GM21576 (cell line): ENCODE measurements at regions not wholly inside any gene's neighbourhood (a gene's known extent, or its start where the extent isn't known, plus 50 kb on each side); places are given as distances from the start of the nearest gene placed in this dataset.

Source experiments
- ATAC-seq: cut with Tn5 transposase; IDR thresholded peaks from one replicate; pipeline ENCODE4 v1.9.1; 2021; ENCODE audit warnings: mild to moderate bottlenecking, moderate library complexity; ENCODE audit not compliant: unreplicated experiment

GRCh38 chr20:39152126-39152525 lies 190.0 kb downstream of the DHX35 start:
- ATAC-seq: no peak

DNA sequence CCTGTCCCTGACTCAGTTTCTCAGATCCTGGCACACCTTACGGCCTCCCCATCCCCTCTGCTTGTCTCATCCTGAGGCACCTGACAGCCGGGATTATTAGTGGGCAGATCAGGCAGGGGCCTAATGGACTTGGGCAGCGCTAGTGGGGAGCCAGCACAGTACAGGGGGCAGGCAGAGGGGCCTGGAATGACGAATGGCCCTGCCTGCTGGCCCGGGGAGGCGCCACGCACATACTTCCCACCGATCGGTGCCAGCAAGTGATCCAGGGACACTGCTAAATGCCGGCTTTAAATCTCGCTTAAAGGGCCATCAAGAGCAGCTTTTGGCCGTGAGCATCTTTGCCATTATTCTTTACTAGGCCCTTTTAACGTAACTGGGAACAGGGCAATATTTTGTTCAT lies 188.4 kb downstream of the DHX35 start:
- no peak for ATAC-seq

GRCh38 chr20:39146394-39146793 lies 184.2 kb downstream of the DHX35 start:
- ATAC-seq: no peak

DNA sequence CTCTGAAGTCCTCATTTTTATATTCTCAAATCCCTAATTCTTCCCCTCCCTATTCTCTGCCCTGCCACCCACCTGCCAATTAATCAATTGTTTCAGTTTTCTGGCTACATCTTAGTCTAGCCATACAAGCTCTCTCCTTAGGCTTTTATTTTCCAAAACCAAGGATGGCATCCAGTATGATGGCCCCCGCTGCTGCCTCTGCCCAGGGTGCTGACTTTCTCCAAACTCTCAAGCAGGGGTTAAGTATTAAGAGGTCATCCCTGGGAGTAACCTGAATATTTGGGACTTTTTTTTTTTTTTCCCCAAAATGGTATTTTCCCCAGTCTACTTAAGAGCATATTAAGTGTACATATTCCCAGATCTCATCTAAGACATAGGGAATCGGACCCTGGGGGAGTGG lies 183.8 kb downstream of the DHX35 start:
- ATAC-seq: no peak

DNA sequence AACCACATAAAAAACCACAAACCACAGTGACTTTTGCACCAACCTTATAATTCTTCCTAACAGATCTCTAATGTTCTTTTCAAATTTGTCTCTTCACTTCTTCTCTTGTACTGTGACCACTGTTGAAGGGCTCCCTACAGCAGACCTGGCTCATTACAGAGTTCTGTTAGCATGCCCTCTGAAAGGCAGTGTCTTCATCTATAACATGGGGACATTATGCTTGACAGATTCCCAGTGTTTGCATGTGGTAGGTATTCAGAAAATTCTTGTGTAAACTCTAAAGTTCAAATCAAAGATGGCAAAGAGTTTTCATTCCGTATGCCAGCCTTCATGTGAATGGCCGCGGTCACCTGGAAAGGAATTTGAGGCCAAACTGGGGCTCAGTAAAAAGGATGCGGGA lies 182.6 kb downstream of the DHX35 start:
- no peak for ATAC-seq

DNA sequence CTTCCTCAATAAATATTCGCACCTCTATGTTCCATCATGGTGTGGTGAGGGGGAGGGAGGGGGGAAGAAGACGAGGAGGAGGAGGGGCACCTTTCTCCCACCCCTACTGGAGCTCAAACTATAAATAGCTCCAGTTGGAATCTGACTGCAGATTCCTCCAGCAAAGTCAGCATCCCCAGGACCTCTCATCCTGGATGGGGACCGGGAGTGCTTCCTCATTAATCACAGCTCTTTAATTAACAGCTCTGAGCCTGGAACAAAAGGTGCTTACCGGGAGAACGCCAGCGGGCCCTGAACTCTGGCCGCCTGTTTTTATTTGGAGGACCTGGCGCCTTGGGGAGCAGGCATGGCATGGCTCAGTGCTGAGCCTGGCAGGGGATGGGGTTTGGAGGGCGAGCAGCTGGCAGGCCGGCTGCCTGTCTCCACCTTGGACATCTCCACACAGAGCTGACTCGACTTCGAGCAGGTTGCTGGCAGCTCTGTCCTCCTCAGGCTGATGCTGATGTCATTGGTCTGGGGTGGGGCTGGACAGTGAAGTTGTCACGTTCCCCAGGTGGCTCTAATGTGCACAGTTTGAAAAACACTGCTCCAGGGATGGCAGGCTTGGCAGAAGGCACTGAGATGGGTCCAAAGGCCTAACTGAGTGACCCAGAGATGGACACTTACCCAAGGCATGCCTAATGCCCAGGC lies 180.4 kb downstream of the DHX35 start:
- no peak for ATAC-seq

GRCh38 chr20:39137299-39137698 lies 175.2 kb downstream of the DHX35 start:
- no peak for ATAC-seq

GRCh38 chr20:39136798-39137197 lies 174.7 kb downstream of the DHX35 start:
- no peak for ATAC-seq

DNA sequence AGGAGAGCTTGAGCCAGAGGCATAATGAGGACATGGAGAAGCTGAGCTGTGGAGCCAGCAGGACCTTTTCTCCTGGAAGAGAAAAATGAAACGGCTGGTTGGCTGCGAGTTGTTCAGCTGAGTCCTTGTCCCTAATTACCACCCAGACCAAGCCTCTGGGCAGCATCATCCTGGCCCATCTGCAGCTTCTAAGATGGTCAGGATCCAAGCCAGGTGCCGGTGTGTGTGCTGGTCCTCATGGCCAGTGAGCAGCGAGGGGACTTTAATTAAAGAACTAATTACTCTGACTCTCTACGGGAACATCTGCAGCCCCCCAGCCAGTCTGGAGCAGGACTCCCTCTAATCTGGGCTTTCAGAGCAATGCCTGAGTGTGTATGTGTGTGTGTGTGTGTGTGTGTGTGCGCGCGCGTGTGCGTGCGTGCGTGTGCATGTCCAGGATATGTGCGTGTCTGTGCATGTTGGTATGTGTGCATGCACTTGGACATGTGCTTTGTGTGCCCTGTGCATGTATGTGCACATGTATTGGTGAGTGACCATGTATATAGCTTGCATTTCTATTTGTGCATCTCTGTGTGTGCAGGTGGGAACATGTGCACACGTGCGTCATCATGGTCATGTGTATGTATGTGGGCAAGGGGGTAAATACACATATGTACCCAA lies 173.9 kb downstream of the DHX35 start:
- ATAC-seq: no peak

- no peak for ATAC-seq
Observed at GRCh38 chr20:39133201-39133600, 171.1 kb downstream of the DHX35 start.

DNA sequence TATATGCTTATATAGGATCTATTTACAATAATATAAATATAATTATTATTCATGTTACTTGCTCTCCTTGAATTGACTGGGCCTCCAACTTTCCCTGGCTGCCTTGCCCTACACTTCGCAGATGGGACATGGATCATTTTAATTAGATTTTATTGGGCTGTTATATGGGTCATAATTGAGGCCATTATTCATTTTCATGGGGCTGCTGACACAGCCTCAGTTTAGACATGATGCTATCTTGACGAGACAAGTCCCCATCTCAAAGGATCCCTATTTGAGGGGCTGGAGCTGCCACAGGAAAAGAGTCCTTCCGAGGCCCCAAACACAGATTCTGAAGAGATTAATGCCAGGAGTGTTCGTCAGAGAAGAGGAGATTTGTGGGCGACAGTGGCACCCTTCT lies 170.4 kb downstream of the DHX35 start:
- ATAC-seq: no peak

GRCh38 chr20:39132093-39132492 lies 169.9 kb downstream of the DHX35 start:
- no peak for ATAC-seq

DNA sequence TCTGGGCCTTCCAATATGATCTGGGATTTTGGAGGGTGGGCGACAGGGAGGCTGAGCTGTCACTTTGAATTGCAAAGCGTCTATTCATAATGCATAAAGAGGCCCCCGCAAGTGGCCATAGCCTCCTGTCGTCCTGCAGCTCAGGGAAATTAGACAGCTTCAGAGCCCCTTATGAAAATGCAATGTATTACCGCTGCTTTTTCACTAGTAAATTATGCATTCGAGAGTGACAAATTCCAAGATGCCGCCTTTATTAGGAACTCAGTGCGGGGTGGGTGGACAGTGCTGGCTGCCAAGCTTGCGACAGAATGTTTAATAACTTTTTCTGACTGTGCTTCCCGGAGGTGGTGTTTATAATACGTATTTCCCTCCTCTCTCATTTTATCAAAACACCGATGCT lies 168.5 kb downstream of the DHX35 start:
- ATAC-seq: no peak

DNA sequence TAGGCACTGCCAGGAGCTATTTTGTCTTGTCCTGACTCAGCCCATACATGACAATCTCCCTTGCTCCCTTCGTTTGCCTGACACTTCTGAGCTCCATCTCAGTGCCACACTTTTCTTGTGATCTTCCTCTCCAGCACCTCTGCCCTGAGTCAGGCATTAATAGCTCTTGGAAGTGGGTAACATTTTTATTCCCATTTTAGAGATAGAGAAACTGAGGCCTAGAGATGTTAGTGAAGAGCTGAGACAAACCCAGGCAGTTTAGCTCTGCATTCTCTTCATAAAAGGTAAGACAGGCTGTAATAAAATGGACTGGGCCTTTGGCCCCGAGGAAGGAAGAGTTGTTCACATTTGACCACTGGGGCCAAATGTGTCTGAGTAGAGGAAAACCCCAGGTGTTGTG lies 167.4 kb downstream of the DHX35 start:
- no peak for ATAC-seq

- ATAC-seq: no peak
Observed at GRCh38 chr20:39124064-39124463, 161.9 kb downstream of the DHX35 start.

GRCh38 chr20:39123185-39123557 lies 161.0 kb downstream of the DHX35 start:
- ATAC-seq: no peak

GRCh38 chr20:39117491-39117890 lies 155.3 kb downstream of the DHX35 start:
- ATAC-seq: no peak

DNA sequence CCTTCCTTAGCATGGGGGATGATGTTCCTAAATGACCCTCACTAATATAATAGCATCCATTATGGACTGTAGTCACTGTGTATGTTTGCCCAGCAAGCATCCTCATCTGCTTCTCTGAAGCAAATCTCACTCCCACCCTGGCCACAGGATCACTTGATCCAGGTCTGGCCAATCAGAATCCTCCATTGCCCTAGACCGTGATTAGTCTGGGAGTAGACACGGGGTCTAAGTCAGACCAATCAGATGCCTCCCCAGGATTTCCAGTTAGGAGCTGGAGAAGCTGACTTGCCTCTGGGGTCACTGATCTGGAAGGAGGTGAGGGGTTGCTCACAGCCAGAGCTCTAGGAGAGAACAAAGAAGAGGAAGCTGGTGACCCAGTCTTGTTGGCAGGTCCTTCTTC lies 153.9 kb downstream of the DHX35 start:
- ATAC-seq: no peak

- ATAC-seq: no peak
Observed at GRCh38 chr20:39112178-39112743, 150.1 kb downstream of the DHX35 start.

DNA sequence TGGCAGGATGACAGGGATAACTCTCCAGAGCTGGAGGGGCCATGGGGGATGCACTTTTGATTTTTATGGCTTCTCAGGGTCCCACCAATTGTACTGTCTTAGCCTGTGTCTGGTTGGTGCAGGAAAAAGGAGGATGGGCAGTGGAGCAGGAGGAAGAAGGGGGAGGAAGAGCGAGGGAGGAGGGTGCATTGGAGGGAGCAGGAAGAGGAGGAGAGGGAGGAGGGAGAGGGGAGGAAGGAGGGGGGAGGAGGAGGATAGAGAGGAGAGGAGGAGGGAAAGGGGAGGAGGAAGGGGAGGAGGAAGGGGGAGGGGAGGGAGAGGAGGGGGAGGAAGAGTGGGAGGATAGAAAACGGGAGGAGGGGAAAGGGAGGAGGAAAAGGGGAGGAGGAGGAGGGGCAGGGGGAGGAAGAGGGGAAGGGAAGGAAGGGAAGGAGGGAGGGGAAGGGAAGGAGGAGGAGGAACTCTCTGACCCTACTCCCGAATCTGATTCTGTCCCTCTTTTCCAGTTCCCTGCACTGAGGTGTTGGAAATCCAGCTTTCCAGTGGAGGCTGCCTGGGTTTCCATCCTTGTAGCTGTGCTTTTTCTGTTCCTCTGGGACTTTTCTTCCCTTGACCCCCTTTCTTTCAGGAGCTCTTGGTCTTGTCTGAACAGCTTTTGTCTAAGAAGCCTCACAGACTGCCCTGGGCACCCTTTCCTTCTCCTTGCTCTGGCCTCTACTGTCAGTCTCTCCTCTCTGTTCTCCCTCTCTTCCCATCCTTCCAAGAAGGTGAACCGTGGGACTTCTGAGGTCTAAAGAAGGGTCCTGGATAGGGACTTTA lies 149.4 kb downstream of the DHX35 start:
- no peak for ATAC-seq

DNA sequence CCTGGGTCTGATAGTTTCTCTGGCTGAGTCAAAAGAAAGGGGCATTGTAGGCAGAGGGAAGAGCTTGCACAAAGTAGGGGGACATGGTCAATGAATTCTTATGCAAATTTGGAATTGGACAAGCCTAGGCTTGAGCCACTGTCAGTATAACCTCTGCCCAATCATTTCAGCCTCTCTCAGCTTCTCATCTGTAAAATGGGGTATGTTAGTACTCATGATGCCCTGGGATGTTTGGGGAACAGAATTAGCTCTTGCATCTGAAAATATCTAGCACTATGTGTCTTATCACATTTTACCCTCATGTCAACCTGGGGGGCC lies 148.6 kb downstream of the DHX35 start:
- ATAC-seq: no peak
